Fibroblast of lung (primary cell): ENCODE measurements at regions not wholly inside any gene's neighbourhood (a gene's known extent, or its start where the extent isn't known, plus 50 kb on each side); places are given as distances from the start of the nearest gene placed in this dataset.

Experiments used
- CTCF ChIP-seq, 2 donors: IDR thresholded peaks in 1 of 2; conservative IDR thresholded peaks in 1 of 2; 1 replicate in 1 of 2; 2 replicates in 1 of 2; pipeline ENCODE4 v1.5.1; 2011 to 2012; ENCODE audit warnings: low read length in 2 of 2, control low read depth in 1 of 2, inconsistent platforms in 1 of 2, low read depth in 1 of 2, mild to moderate bottlenecking in 1 of 2
- EZH2 ChIP-seq: IDR thresholded peaks from 2 replicates; pipeline ENCODE4 v1.5.1; 2012; ENCODE audit warnings: low read length, control low read depth, mild to moderate bottlenecking; ENCODE audit errors: missing control alignments

GRCh38 chrX:150044556-150044955 is 106.3 kb upstream of the EOLA2 start:
- TF ChIP-seq CTCF (conservative IDR thresholded peaks at IDR 0.05 in 1 of 2, IDR thresholded peaks at IDR 0.05 in 1 of 2; ENCODE audit: low read depth in 1 of 2, low read length in 2 of 2) = no peak
- no peak for TF ChIP-seq EZH2
